Gastroesophageal sphincter (tissue), 3 donors: ENCODE measurements at regions not wholly inside any gene's neighbourhood (a gene's known extent, or its start where the extent isn't known, plus 50 kb on each side); places are given as distances from the start of the nearest gene placed in this dataset.

Source experiments
- EP300 ChIP-seq: sonication (generic); formaldehyde crosslinking; IDR thresholded peaks from one replicate; pipeline ENCODE4 v1.6.1; 2017; ENCODE audit warnings: antibody characterized with exemption, mild to moderate bottlenecking
- POLR2A ChIP-seq, 2 donors: fragments of 450-650 bp; IDR thresholded peaks; one replicate each; pipeline ENCODE4 v1.6.1; 2017; ENCODE audit warnings: antibody characterized with exemption in 2 of 2, mild to moderate bottlenecking in 2 of 2, moderate library complexity in 1 of 2
- POLR2AphosphoS5 ChIP-seq: sonication (generic); formaldehyde crosslinking; IDR thresholded peaks from one replicate; pipeline ENCODE4 v1.6.1; 2017; ENCODE audit warnings: antibody characterized with exemption
- TF ChIP-seq, protein P1 (sequence below), 4 experiments: fragments of 200-600 bp in 2 of 4; fragments of 450-650 bp in 2 of 4; sonication (generic) in 1 of 4; IDR thresholded peaks; one replicate each; pipeline ENCODE4 v1.5.1; 2017 to 2019; ENCODE audit warnings: antibody characterized with exemption in 4 of 4, mild to moderate bottlenecking in 2 of 4, moderate library complexity in 2 of 4

DNA sequence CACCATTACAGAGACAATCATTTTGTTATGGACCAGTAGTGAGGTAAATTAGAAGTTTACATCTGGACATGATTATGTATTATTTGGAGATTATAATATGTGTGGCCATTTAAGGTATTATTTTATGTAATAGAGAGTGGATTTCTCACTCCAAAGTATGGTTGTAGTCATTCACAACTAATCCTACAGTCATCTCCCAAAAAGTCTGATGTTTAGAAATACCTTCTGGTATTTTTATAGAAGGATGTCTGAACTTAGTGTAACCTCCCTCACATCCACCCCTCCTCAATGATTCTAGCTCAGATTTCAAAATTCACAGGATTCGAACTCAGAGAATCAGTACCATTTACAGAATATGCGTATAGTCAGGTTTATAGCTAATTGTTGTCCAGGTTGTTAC, 346.6 kb upstream of the MEIS2 start:
- TF ChIP-seq, protein P1, sequence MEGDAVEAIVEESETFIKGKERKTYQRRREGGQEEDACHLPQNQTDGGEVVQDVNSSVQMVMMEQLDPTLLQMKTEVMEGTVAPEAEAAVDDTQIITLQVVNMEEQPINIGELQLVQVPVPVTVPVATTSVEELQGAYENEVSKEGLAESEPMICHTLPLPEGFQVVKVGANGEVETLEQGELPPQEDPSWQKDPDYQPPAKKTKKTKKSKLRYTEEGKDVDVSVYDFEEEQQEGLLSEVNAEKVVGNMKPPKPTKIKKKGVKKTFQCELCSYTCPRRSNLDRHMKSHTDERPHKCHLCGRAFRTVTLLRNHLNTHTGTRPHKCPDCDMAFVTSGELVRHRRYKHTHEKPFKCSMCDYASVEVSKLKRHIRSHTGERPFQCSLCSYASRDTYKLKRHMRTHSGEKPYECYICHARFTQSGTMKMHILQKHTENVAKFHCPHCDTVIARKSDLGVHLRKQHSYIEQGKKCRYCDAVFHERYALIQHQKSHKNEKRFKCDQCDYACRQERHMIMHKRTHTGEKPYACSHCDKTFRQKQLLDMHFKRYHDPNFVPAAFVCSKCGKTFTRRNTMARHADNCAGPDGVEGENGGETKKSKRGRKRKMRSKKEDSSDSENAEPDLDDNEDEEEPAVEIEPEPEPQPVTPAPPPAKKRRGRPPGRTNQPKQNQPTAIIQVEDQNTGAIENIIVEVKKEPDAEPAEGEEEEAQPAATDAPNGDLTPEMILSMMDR (IDR thresholded peaks at IDR 0.05), result no peak
- TF ChIP-seq POLR2AphosphoS5, result no peak
- TF ChIP-seq EP300, result no peak
- TF ChIP-seq POLR2A (IDR thresholded peaks at IDR 0.05), result no peak
